A549 (cell line): ENCODE measurements at regions not wholly inside any gene's neighbourhood (a gene's known extent, or its start where the extent isn't known, plus 50 kb on each side); places are given as distances from the start of the nearest gene placed in this dataset.

Experiments
- ATAC-seq, 2 experiments: fragments of 200-7000 bp in 1 of 2; fragments of >200 bp in 1 of 2; cut with Nextera tagmentation in 1 of 2; cut with Tn5 transposase in 1 of 2; 3 replicates each; pipeline versions ENCODE4 v1.8.0 to v1.9.1; 2018 to 2020; ENCODE audit warnings: mild to moderate bottlenecking in 1 of 2, moderate library complexity in 1 of 2
- CTCF ChIA-PET: fragments of 300-600 bp; sonication (Branson Sonifier 250); formaldehyde crosslinking; extraction: SDS; loops from one replicate; lab custom pipeline; 2021; ENCODE audit warnings: antibody characterized with exemption, inconsistent platforms; lab: Yijun Ruan, JAX
- POLR2A ChIA-PET: fragments of 350-600 bp; formaldehyde crosslinking; extraction: SDS; loops from one replicate; lab custom pipeline; 2021; ENCODE audit warnings: antibody characterized with exemption, inconsistent platforms; lab: Yijun Ruan, JAX
- DNase-seq, 2 experiments: peaks; one replicate each; pipeline versions ENCODE4 v3.0.0 to v3.0.0-alpha.2; 2011 to 2016; ENCODE audit warnings: low read depth in 1 of 2, low spot score in 1 of 2
- FAIRE-seq: peaks from 2 replicates; lab custom pipeline; 2011; peaks lifted over from hg19 to GRCh38; lab: Jason Lieb, UNC
- H3K27ac ChIP-seq, 2 experiments: fragments of >200 bp; sonication (Bioruptor Twin); formaldehyde crosslinking; 3 replicates each; pipeline ENCODE4 v1.5.1; 2016 to 2017
- H3K4me1 ChIP-seq: fragments of >200 bp; sonication (Bioruptor Twin); formaldehyde crosslinking; 3 replicates; pipeline ENCODE4 v1.6.1; 2016
- H3K4me2 ChIP-seq: fragments of >200 bp; sonication (Bioruptor Twin); formaldehyde crosslinking; 3 replicates; pipeline ENCODE4 v1.6.1; 2016
- H3K4me3 ChIP-seq: fragments of >200 bp; sonication (Bioruptor Twin); formaldehyde crosslinking; 3 replicates; pipeline ENCODE4 v1.5.1; 2016
- H3K9me3 ChIP-seq: fragments of >200 bp; sonication (Bioruptor Twin); formaldehyde crosslinking; 3 replicates; pipeline ENCODE4 v1.6.1; 2016
- CBX2 ChIP-seq: fragments of 200-600 bp; sonication (generic); IDR thresholded peaks from 2 replicates; pipeline ENCODE4 v1.6.1; 2016; ENCODE audit warnings: low read depth, mild to moderate bottlenecking, borderline replicate concordance
- CBX8 ChIP-seq: fragments of 200-600 bp; sonication (generic); IDR thresholded peaks from 2 replicates; pipeline ENCODE4 v1.6.1; 2016
- CEBPB ChIP-seq, 2 experiments: fragments of >200 bp in 1 of 2; sonication (Bioruptor Twin) in 1 of 2; formaldehyde crosslinking in 1 of 2; IDR thresholded peaks; 2 replicates each; pipeline ENCODE4 v1.6.1; 2012 to 2016
- EHMT2 ChIP-seq: fragments of 200-600 bp; sonication (generic); IDR thresholded peaks from 2 replicates; pipeline ENCODE4 v1.6.1; 2016; ENCODE audit warnings: antibody characterized with exemption, low read depth, mild to moderate bottlenecking, moderate library complexity
- ELK1 ChIP-seq: fragments of 150-350 bp; IDR thresholded peaks from 2 replicates; pipeline ENCODE4 v1.6.1; 2014; ENCODE audit warnings: low read depth, mild to moderate bottlenecking, low read length
- ESRRA ChIP-seq: fragments of 150-350 bp; IDR thresholded peaks from 2 replicates; pipeline ENCODE4 v1.6.1; 2014; ENCODE audit warnings: mild to moderate bottlenecking, low read length, borderline replicate concordance
- FOXS1 ChIP-seq: fragments of 250-450 bp; sonication (Bioruptor Pico); IDR thresholded peaks from 2 replicates; pipeline ENCODE4 v1.5.0; 2020; ENCODE audit warnings: mild to moderate bottlenecking, moderate library complexity
- GATA3 ChIP-seq: IDR thresholded peaks from 2 replicates; pipeline ENCODE4 v1.6.1; 2012; ENCODE audit warnings: borderline replicate concordance
- HDAC2 ChIP-seq: fragments of 200-600 bp; sonication (generic); IDR thresholded peaks from 2 replicates; pipeline ENCODE4 v1.6.1; 2016
- HMGXB4 ChIP-seq: fragments of 250-450 bp; sonication (Bioruptor Pico); IDR thresholded peaks from 2 replicates; pipeline ENCODE4 v1.5.0; 2021; ENCODE audit warnings: mild to moderate bottlenecking, moderate library complexity, borderline replicate concordance
- HOXB5 ChIP-seq: fragments of 250-450 bp; sonication (Bioruptor Pico); IDR thresholded peaks from 2 replicates; pipeline ENCODE4 v1.5.0; 2020; ENCODE audit warnings: mild to moderate bottlenecking, moderate library complexity
- JUN ChIP-seq, 2 experiments: fragments of >200 bp; sonication (Bioruptor Twin); formaldehyde crosslinking; IDR thresholded peaks; 2 replicates in 1 of 2; 3 replicates in 1 of 2; pipeline ENCODE4 v1.6.1; 2016 to 2017
- JUNB ChIP-seq: fragments of >200 bp; sonication (Bioruptor Twin); formaldehyde crosslinking; IDR thresholded peaks from 2 replicates; pipeline ENCODE4 v1.6.1; 2016
- KDM1A ChIP-seq: fragments of 200-600 bp; sonication (generic); IDR thresholded peaks from 2 replicates; pipeline ENCODE4 v1.6.1; 2016; ENCODE audit warnings: low read depth, mild to moderate bottlenecking
- KDM5A ChIP-seq: fragments of 200-600 bp; sonication (generic); IDR thresholded peaks from 2 replicates; pipeline ENCODE4 v1.6.1; 2016; ENCODE audit warnings: antibody characterized with exemption, mild to moderate bottlenecking
- MYC ChIP-seq: IDR thresholded peaks from 2 replicates; pipeline ENCODE4 v1.6.1; 2012; ENCODE audit warnings: mild to moderate bottlenecking, inconsistent platforms, low read length, improper control_type of control experiment, borderline replicate concordance
- NFE2L2 ChIP-seq: fragments of 150-350 bp; conservative IDR thresholded peaks from 2 replicates; pipeline ENCODE4 v1.6.1; 2014; ENCODE audit warnings: low read length
- NPAS2 ChIP-seq: fragments of 250-450 bp; sonication (Bioruptor Pico); IDR thresholded peaks from 2 replicates; pipeline ENCODE4 v1.8.0; 2022; ENCODE audit warnings: mild to moderate bottlenecking, moderate library complexity, borderline replicate concordance
- POLR2AphosphoS2 ChIP-seq: conservative IDR thresholded peaks from 2 replicates; pipeline ENCODE4 v1.6.1; 2012; ENCODE audit warnings: low read length, improper control_type of control experiment, inconsistent platforms
- REST ChIP-seq: fragments of 200-600 bp; sonication (generic); IDR thresholded peaks from 2 replicates; pipeline ENCODE4 v1.6.1; 2016; ENCODE audit warnings: antibody characterized with exemption, mild to moderate bottlenecking, moderate library complexity
- TP53 ChIP-seq: fragments of 250-450 bp; sonication (Bioruptor Pico); IDR thresholded peaks from 2 replicates; pipeline ENCODE4 v1.5.0; 2021; ENCODE audit warnings: mild to moderate bottlenecking, moderate library complexity
- ZC3H11A ChIP-seq: fragments of 450-650 bp; IDR thresholded peaks from 2 replicates; pipeline ENCODE4 v1.6.1; 2014; ENCODE audit warnings: antibody characterized with exemption, mild to moderate bottlenecking
- ZFP36 ChIP-seq: fragments of 450-650 bp; IDR thresholded peaks from 2 replicates; pipeline ENCODE4 v1.6.1; 2014; ENCODE audit warnings: borderline replicate concordance; ENCODE audit not compliant: partially characterized antibody
- WGBS: methylation state at CpG from one replicate; pipeline ENCODE4 v1.1.6; 2017; ENCODE audit errors: missing lambda C conversion rate; 5-methylcytosine and 5-hydroxymethylcytosine counted together
- TF ChIP-seq, protein P1 (sequence below): IDR thresholded peaks from 2 replicates; pipeline ENCODE4 v1.6.1; 2012
- TF ChIP-seq, protein P2 (sequence below): IDR thresholded peaks from 2 replicates; pipeline ENCODE4 v1.6.1; 2012

DNA sequence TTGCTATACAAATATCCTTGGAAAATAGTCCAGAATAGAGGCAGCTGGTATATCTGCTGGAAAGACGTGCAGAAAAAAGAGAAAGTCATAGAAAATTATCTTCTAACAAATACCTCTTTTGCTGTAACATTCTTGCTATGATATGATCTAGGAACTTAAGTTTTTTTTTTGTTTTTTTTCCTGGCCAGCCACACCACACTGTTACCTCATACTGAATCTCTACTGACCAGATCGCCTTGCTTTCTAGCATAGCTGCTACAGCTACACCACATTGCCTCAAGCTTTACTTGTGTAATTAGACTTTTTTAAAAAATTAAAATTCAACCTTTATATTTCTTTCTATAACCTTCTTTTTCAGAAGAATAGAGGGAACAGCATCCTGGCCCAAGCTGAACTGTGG lies 142.2 kb upstream of the PRLR start:
- no peak overlapping the region for H3K4me3 ChIP-seq
- H3K4me2 ChIP-seq: no peak overlapping the region
- no peak for TF ChIP-seq NPAS2 (CRISPR knock-in tag)
- TF ChIP-seq, protein P1, sequence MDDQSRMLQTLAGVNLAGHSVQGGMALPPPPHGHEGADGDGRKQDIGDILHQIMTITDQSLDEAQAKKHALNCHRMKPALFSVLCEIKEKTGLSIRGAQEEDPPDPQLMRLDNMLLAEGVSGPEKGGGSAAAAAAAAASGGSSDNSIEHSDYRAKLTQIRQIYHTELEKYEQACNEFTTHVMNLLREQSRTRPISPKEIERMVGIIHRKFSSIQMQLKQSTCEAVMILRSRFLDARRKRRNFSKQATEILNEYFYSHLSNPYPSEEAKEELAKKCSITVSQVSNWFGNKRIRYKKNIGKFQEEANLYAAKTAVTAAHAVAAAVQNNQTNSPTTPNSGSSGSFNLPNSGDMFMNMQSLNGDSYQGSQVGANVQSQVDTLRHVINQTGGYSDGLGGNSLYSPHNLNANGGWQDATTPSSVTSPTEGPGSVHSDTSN: no peak
- TF ChIP-seq ESRRA: no peak
- TF ChIP-seq POLR2AphosphoS2: no peak
- TF ChIP-seq HDAC2: no peak
- no peak for TF ChIP-seq CBX8
- no peak for TF ChIP-seq HOXB5 (CRISPR knock-in tag)
- TF ChIP-seq JUNB: no peak
- TF ChIP-seq FOXS1 (CRISPR knock-in tag): no peak
- no peak for TF ChIP-seq GATA3
- TF ChIP-seq NFE2L2: no peak
- TF ChIP-seq MYC: no peak
- TF ChIP-seq CBX2: no peak
- no peak for TF ChIP-seq REST
- no peak for TF ChIP-seq ELK1
- TF ChIP-seq CEBPB (IDR thresholded peaks at IDR 0.05): no peak
- TF ChIP-seq, protein P2, sequence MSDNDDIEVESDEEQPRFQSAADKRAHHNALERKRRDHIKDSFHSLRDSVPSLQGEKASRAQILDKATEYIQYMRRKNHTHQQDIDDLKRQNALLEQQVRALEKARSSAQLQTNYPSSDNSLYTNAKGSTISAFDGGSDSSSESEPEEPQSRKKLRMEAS: no peak
- TF ChIP-seq TP53 (CRISPR knock-in tag): no peak
- ATAC-seq (no peak), DNase-seq (no peak), FAIRE-seq (no peak)
- WGBS: 0% methylated on average over 2 of the region's 2 CpGs
- ChIA-PET CTCF (no interaction called here), POLR2A (no interaction called here)
- no peak overlapping the region for H3K27ac ChIP-seq
- no peaks in the 10 kb centered on the region for H3K4me1 ChIP-seq
- H3K9me3 ChIP-seq: no peaks in the 10 kb centered on the region

DNA sequence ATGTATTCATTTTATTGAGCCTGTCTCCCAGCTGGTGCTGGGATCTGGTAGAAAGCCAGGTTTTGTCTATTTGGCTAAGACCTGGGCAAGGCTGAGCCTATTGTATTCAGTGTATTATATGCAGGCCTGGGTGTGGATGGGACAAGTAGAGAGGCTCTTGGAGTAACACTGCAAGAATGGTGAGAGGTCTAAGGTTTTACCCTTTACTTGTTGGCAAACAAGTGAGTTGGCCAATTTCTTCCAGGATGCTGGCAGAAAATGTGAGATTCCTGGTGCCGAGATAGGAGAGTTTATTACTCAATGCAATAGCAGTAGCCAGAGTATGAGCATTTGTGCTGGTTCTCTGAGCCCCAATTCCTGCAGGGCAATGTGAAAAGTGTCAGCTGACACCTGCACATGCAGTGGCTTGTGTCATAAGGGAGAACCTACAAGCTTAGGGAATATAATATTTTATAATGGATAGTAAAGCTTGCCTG lies 141.7 kb upstream of the PRLR start:
- Histone ChIP-seq H3K27ac (no peak overlapping the region), H3K9me3 (no peaks in the 10 kb centered on the region), H3K4me3 (no peak overlapping the region), H3K4me2 (no peak overlapping the region), H3K4me1 (no peaks in the 10 kb centered on the region)
- TF ChIP-seq JUN (IDR thresholded peaks at IDR 0.05) (no peak), HMGXB4 (CRISPR knock-in tag) (no peak), EHMT2 (no peak), ZFP36 (no peak), KDM5A (no peak), JUNB (no peak), KDM1A (no peak), ZC3H11A (no peak)
- DNase-seq: no peak
- POLR2A ChIA-PET: no interaction called here
- FAIRE-seq: no peak
- 0% methylated on average over 1 of the region's 1 CpG for WGBS
- CTCF ChIA-PET: no interaction called here
- ATAC-seq: no peak
